Activated T-helper 2 cell treated with anti-CD3 and anti-CD28 coated beads, Interferon-gamma antibody, Interleukin-2, Interleukin-4, amounts not matched to agents 10 μg/mL and 5 μg/mL and 100 μg/mL, durations not matched to agents 14 hours and 24 hours and 36 hours (primary cell): ENCODE measurements at regions not wholly inside any gene's neighbourhood (a gene's known extent, or its start where the extent isn't known, plus 50 kb on each side); places are given as distances from the start of the nearest gene placed in this dataset.
A peak's percentile ranks its signal among the peaks of the same experiment; 100 is the strongest.
"Not testable (repeated sequence)": the region's sequence is repeated elsewhere in the genome, so short reads cannot be mapped to it uniquely, and the experiment has no call there.

Source experiments
- DNase-seq: peaks from one replicate; pipeline ENCODE4 v3.0.0; 2021; ENCODE audit warnings: low spot score
- H3K27ac Mint-ChIP-seq: one replicate; pipeline ENCODE4 v1.8.0; 2021; ENCODE audit warnings: mixed read lengths
- H3K27me3 Mint-ChIP-seq: one replicate; pipeline ENCODE4 v1.8.0; 2021; ENCODE audit warnings: low read depth, mixed read lengths
- H3K36me3 Mint-ChIP-seq: one replicate; pipeline ENCODE4 v1.8.0; 2021; ENCODE audit warnings: low read depth, mixed read lengths
- H3K4me1 Mint-ChIP-seq: one replicate; pipeline ENCODE4 v1.8.0; 2021; ENCODE audit warnings: low read depth, mixed read lengths
- H3K4me3 Mint-ChIP-seq: one replicate; pipeline ENCODE4 v1.8.0; 2021; ENCODE audit warnings: low read depth, mild to moderate bottlenecking, moderate library complexity, mixed read lengths
- H3K9me3 Mint-ChIP-seq: one replicate; pipeline ENCODE4 v1.8.0; 2021; ENCODE audit warnings: mixed read lengths
- intact Hi-C: fragments of 100-400 bp; cut with micrococcal nuclease; formaldehyde crosslinking; loops from one replicate; pipeline ENCODE4 v1.15.1; 2023

- no peaks in the 10 kb centered on the region for H3K4me1 Mint-ChIP-seq
- intact Hi-C loops = no loop called here
- no peaks in the 10 kb centered on the region for H3K36me3 Mint-ChIP-seq
- DNase-seq = no peak
- H3K27me3 Mint-ChIP-seq = peaks cover 19% of the 10 kb centered on the region
- H3K4me3 Mint-ChIP-seq = no peak overlapping the region
- H3K27ac Mint-ChIP-seq = no peak overlapping the region
- no peaks in the 10 kb centered on the region for H3K9me3 Mint-ChIP-seq
These were observed 138.8 kb upstream of the NBPF11 start for GRCh38 chr1:148290881-148291280.

DNA sequence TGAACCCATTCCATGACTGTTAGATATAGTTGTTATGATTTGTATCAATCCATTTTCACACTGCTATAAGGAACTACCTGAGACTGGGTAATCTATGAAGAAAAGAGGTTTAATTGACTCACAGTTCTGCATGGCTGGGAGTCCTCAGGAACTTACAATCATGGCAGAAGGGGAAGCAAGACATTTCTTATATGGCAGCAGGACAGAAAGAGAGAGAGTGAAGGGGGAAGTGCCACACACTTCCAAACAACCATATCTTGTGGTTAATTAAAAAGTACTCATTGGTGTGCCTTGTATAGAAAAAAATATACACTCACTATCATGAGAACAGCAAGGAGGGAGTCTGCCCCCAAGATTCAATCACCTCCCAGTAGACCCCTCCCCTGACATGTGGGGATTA is 137.6 kb upstream of the NBPF11 start:
- Mint-ChIP-seq H3K4me3 (no peak overlapping the region), H3K27me3 (peaks cover 19% of the 10 kb centered on the region)
- intact Hi-C loops = no loop called here

GRCh38 chr1:148285946-148286345 is 133.9 kb upstream of the NBPF11 start:
- H3K36me3 Mint-ChIP-seq, H3K4me1 Mint-ChIP-seq, H3K4me3 Mint-ChIP-seq: not testable (repeated sequence)

More for the DNA sequence above, 137.6 kb upstream of the NBPF11 start:
- Mint-ChIP-seq H3K27ac (no peak overlapping the region), H3K36me3 (no peaks in the 10 kb centered on the region), H3K4me1 (no peaks in the 10 kb centered on the region), H3K9me3 (no peaks in the 10 kb centered on the region)
- DNase-seq = no peak

DNA sequence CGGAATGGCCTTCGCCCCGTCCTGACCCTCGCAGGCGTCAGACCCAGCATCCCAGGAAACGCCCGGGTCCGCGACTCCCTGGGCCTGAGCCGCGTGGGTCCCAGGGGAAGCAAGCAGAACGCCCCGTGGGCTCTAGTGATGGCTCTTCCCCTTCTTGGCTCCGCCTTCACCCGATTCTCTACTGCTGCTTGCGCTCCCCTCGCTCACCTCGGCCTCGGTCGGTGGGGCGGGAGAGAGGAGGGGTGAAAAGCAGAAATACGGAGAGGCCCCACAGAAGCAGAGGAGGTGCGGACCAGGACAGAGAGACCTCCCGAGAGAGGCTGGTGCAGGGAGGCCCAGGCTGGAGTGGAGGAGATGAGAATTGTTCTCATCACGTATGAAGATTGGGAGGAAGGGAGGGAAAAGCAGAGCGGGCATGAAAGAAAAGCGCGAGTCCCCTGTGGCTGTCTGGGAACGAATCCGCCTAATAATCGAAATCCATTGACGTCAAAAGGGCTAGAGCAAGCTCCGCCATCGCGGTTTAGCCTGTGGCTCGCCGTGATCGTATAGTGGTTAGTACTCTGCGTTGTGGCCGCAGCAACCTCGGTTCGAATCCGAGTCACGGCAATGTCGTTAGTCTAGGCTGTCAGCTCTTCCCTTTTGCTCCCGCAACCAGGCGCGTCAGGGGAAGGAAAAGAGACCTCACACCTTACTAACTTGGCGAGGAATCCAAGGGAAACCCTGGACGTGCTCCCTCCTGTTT is 128.9 kb upstream of the NBPF11 start:
- peaks cover 23% of the 10 kb centered on the region for H3K27me3 Mint-ChIP-seq
- intact Hi-C loops = loop anchor here (2.0 kb wide), 1 partner anchor 18 kb away; no protein-coding TSS in a partner anchor
- peaks cover 15% of the 10 kb centered on the region for H3K4me1 Mint-ChIP-seq
- H3K9me3 Mint-ChIP-seq, H3K36me3 Mint-ChIP-seq, DNase-seq: not testable (repeated sequence)
- peak overlapping the region; percentile 82 for H3K27ac Mint-ChIP-seq
- peak overlapping the region; percentile 83 for H3K4me3 Mint-ChIP-seq

More at GRCh38 chr1:148285946-148286345, 133.9 kb upstream of the NBPF11 start:
- H3K9me3 Mint-ChIP-seq, intact Hi-C loops, DNase-seq, H3K27ac Mint-ChIP-seq: not testable (repeated sequence)
- peaks cover 14% of the 10 kb centered on the region for H3K27me3 Mint-ChIP-seq

GRCh38 chr1:148279002-148279542 is 127.0 kb upstream of the NBPF11 start:
- peak overlapping the region; percentile 83 for H3K4me3 Mint-ChIP-seq
- H3K27ac Mint-ChIP-seq = not testable (repeated sequence)

GRCh38 chr1:148277865-148278279 is 125.8 kb upstream of the NBPF11 start:
- intact Hi-C loops, H3K4me3 Mint-ChIP-seq, H3K27ac Mint-ChIP-seq, DNase-seq, H3K9me3 Mint-ChIP-seq, H3K36me3 Mint-ChIP-seq: not testable (repeated sequence)
- Mint-ChIP-seq H3K4me1 (peaks cover 15% of the 10 kb centered on the region), H3K27me3 (peaks cover 38% of the 10 kb centered on the region)

More at GRCh38 chr1:148279002-148279542, 127.0 kb upstream of the NBPF11 start:
- H3K27me3 Mint-ChIP-seq = peaks cover 29% of the 10 kb centered on the region
- H3K9me3 Mint-ChIP-seq, H3K36me3 Mint-ChIP-seq, intact Hi-C loops, DNase-seq: not testable (repeated sequence)
- peaks cover 15% of the 10 kb centered on the region for H3K4me1 Mint-ChIP-seq

- H3K9me3 Mint-ChIP-seq, intact Hi-C loops, H3K4me3 Mint-ChIP-seq, DNase-seq, H3K36me3 Mint-ChIP-seq, H3K27ac Mint-ChIP-seq: not testable (repeated sequence)
- Mint-ChIP-seq H3K27me3 (peaks cover 22% of the 10 kb centered on the region), H3K4me1 (peaks cover 16% of the 10 kb centered on the region)
These were observed 115.0 kb upstream of the NBPF11 start for GRCh38 chr1:148267066-148267465.

GRCh38 chr1:148264374-148265276 is 112.5 kb upstream of the NBPF11 start:
- intact Hi-C loops = loop anchor here (5.0 kb wide), 1 partner anchor 53 kb away; no protein-coding TSS in a partner anchor
- no peak for DNase-seq
- peaks cover 16% of the 10 kb centered on the region for H3K4me1 Mint-ChIP-seq
- H3K27me3 Mint-ChIP-seq = peaks cover 36% of the 10 kb centered on the region
- H3K4me3 Mint-ChIP-seq = peak overlapping the region; percentile 87
- H3K27ac Mint-ChIP-seq = no peak overlapping the region
- no peaks in the 10 kb centered on the region for H3K9me3 Mint-ChIP-seq
- no peaks in the 10 kb centered on the region for H3K36me3 Mint-ChIP-seq

DNA sequence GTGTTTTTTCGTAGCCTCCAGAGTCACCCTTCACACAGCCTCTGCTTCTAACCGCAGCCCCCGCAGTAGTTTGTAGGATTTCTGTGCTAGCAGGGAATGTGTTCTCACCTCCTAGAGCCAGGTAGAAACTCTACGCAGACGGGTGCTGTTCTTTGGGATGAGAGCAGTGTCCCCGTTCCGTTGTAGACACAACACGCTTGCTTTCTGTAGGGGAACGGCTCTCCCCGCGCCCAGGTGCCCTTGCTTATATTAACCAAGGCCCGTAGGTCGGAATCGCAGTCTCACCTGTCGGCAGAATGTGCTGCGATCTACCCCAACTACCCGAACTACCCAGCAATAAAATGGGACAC is 111.8 kb upstream of the NBPF11 start:
- intact Hi-C loops = loop anchor here (1.0 to 5.0 kb wide), 3 partner anchors 17 to 70 kb away; no protein-coding TSS in a partner anchor
- no peak for DNase-seq
- H3K36me3 Mint-ChIP-seq = no peaks in the 10 kb centered on the region
- H3K27ac Mint-ChIP-seq = peak overlapping the region; percentile 26
- H3K4me1 Mint-ChIP-seq = peaks cover 16% of the 10 kb centered on the region
- peak overlapping the region; percentile 87 for H3K4me3 Mint-ChIP-seq
- peaks cover 38% of the 10 kb centered on the region for H3K27me3 Mint-ChIP-seq
- no peaks in the 10 kb centered on the region for H3K9me3 Mint-ChIP-seq

GRCh38 chr1:148263128-148263905 is 111.2 kb upstream of the NBPF11 start:
- H3K9me3 Mint-ChIP-seq = no peaks in the 10 kb centered on the region
- H3K4me1 Mint-ChIP-seq = peaks cover 16% of the 10 kb centered on the region
- DNase-seq = peak; percentile 48
- peak overlapping the region; percentile 88 for H3K27ac Mint-ChIP-seq
- H3K4me3 Mint-ChIP-seq = peak overlapping the region; percentile 87
- peaks cover 38% of the 10 kb centered on the region for H3K27me3 Mint-ChIP-seq
- intact Hi-C loops = loop anchor here (1.0 to 5.0 kb wide), 3 partner anchors 17 to 71 kb away; no protein-coding TSS in a partner anchor
- no peaks in the 10 kb centered on the region for H3K36me3 Mint-ChIP-seq

GRCh38 chr1:148261684-148262083 is 109.6 kb upstream of the NBPF11 start:
- not testable (repeated sequence) for H3K4me3 Mint-ChIP-seq, H3K27ac Mint-ChIP-seq

GRCh38 chr1:148257886-148258285 is 105.8 kb upstream of the NBPF11 start:
- DNase-seq, H3K36me3 Mint-ChIP-seq, H3K4me3 Mint-ChIP-seq, intact Hi-C loops, H3K4me1 Mint-ChIP-seq, H3K9me3 Mint-ChIP-seq, H3K27ac Mint-ChIP-seq: not testable (repeated sequence)
- peaks cover 24% of the 10 kb centered on the region for H3K27me3 Mint-ChIP-seq

More at GRCh38 chr1:148261684-148262083, 109.6 kb upstream of the NBPF11 start:
- intact Hi-C loops = loop anchor here (2.0 to 5.0 kb wide), 2 partner anchors 19 to 56 kb away; no protein-coding TSS in a partner anchor
- Mint-ChIP-seq H3K4me1 (peaks cover 16% of the 10 kb centered on the region), H3K27me3 (peaks cover 38% of the 10 kb centered on the region)
- DNase-seq, H3K36me3 Mint-ChIP-seq, H3K9me3 Mint-ChIP-seq: not testable (repeated sequence)
